ENCODE measurements at regions not wholly inside any gene's neighbourhood (a gene's known extent, or its start where the extent isn't known, plus 50 kb on each side); places are given as distances from the start of the nearest gene placed in this dataset.

DNA sequence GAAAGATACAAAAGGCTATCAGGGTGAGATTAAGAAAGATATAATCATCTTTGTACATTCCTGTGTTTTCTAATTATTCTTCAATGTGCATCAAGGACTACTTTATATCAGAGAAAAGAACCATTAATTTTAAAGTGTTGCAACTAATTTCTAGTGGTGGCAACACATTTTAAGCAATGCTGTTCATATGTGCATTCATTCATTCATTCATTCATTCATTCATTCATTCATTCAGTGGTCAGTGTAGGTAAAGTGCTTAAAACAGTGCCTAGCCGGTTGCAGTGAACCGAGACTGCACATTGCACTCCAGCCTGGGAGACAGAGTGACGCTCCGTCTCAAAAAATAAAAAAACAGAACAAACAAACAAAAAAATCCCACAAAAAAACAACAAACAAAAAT is 155.7 kb upstream of the ZNF536 start:
- no peak overlapping the region for H3K14ac ChIP-seq (ENCODE audit: insufficient read length)
- H4K20me1 ChIP-seq (replicated peaks in 1 of 2; ENCODE audit: control insufficient read depth in 1 of 2, insufficient read depth in 2 of 2, low read length in 2 of 2): no peaks in the 10 kb centered on the region
- H2BK15ac ChIP-seq (ENCODE audit: low read length): no peak overlapping the region
- H3K79me1 ChIP-seq (ENCODE audit: low read depth, low read length): no peaks in the 10 kb centered on the region
- no peak overlapping the region for H3K4me2 ChIP-seq (ENCODE audit: insufficient read depth in 1 of 2, low read depth in 2 of 2, low read length in 2 of 2)
- no peak overlapping the region for H2BK20ac ChIP-seq (ENCODE audit: low read length)
- no peak overlapping the region for H4K8ac ChIP-seq (ENCODE audit: extremely low read depth, insufficient read depth, low read length)
- no peak overlapping the region for H4K91ac ChIP-seq (replicated peaks; ENCODE audit: insufficient read length, low read length)
- no peak overlapping the region for H2AFZ ChIP-seq (ENCODE audit: low read length)
- no peak overlapping the region for H3K18ac ChIP-seq (ENCODE audit: extremely low read depth, low read length)
- no peak overlapping the region for H3K23ac ChIP-seq (ENCODE audit: insufficient read length)
- ChIA-PET CTCF (ENCODE audit: partially characterized antibody) (interaction anchor here (1.4 kb wide), 1 partner anchor 282 kb away, joined by 3 read pairs; no protein-coding TSS in a partner anchor), POLR2A (ENCODE audit: partially characterized antibody) (no interaction called here)
- H2BK12ac ChIP-seq (ENCODE audit: low read depth, low read length): no peak overlapping the region
- no peak overlapping the region for H2BK120ac ChIP-seq (replicated peaks; ENCODE audit: low read depth, low read length)
- no peaks in the 10 kb centered on the region for H3K9me3 ChIP-seq (ENCODE audit: insufficient read depth in 2 of 2, low read depth in 1 of 2, low read length in 1 of 2)
- no peak overlapping the region for H3K4me3 ChIP-seq (ENCODE audit: extremely low read depth in 1 of 4, insufficient read depth in 2 of 4, low read depth in 3 of 4, low read length in 4 of 4)
- H3K36me3 ChIP-seq (ENCODE audit: control insufficient read depth in 2 of 4, insufficient read depth in 4 of 4, low read length in 3 of 4): no peaks in the 10 kb centered on the region
- no peak for DNase-seq (ENCODE audit: low read depth in 1 of 2, low spot score in 2 of 2)
- H3K79me2 ChIP-seq (ENCODE audit: control insufficient read depth in 1 of 2, insufficient read depth in 2 of 2, low read length in 2 of 2): no peaks in the 10 kb centered on the region
- no peak overlapping the region for H3K4ac ChIP-seq (replicated peaks; ENCODE audit: insufficient read length, low read depth, low read length)
- 92% methylated on average over 4 of the region's 4 CpGs; no CpG with 5 or more reads in 1 of the 2 experiments for WGBS, 2 experiments (ENCODE audit: extremely low coverage in 1 of 2, insufficient coverage in 1 of 2, insufficient read length in 1 of 2, insufficient replicate concordance in 2 of 2, low coverage in 1 of 2, low lambda C conversion rate in 2 of 2, missing lambda C conversion rate in 1 of 2)
- H4K5ac ChIP-seq (ENCODE audit: insufficient read length, low read depth, low read length): no peak overlapping the region
- H3K56ac ChIP-seq (replicated peaks; ENCODE audit: insufficient read length, low read depth, low read length): no peak overlapping the region
- FAIRE-seq: no peak
- no peak overlapping the region for H3K9ac ChIP-seq (replicated peaks in 1 of 4; ENCODE audit: extremely low read depth in 1 of 4, low read depth in 3 of 4, low read length in 3 of 4)
- H3K27ac ChIP-seq (ENCODE audit: low read depth, low read length): no peak overlapping the region
- H3K23me2 ChIP-seq (ENCODE audit: low read depth, low read length): no peaks in the 10 kb centered on the region
- H3K4me1 ChIP-seq (replicated peaks in 1 of 4; ENCODE audit: control insufficient read depth in 3 of 4, insufficient read depth in 4 of 4, low read length in 3 of 4): peaks cover 0 to 2% (median 0%) of the 10 kb centered on the region in 4 experiments; a peak in 1 of 7 replicates
- H3K27me3 ChIP-seq (replicated peaks in 1 of 4; ENCODE audit: control insufficient read depth in 3 of 4, extremely low read depth in 1 of 4, insufficient read depth in 3 of 4, low read length in 3 of 4): no peaks in the 10 kb centered on the region; a peak in 3 of 7 replicates
- no peak overlapping the region for H2AK5ac ChIP-seq (ENCODE audit: low read depth, low read length)
- no peak overlapping the region for H2BK5ac ChIP-seq (ENCODE audit: low read depth, low read length)
- TF ChIP-seq POLR2A (IDR thresholded peaks at IDR 0.05; ENCODE audit: control extremely low read depth in 1 of 2, low read depth in 2 of 2, low read length in 2 of 2) (no peak), TAF7 (optimal IDR thresholded peaks at IDR 0.05; ENCODE audit: borderline replicate concordance, low read depth, low read length) (no peak), SP2 (IDR thresholded peaks at IDR 0.05; ENCODE audit: low read length) (no peak), SIX5 (IDR thresholded peaks at IDR 0.05; ENCODE audit: low read depth, low read length) (no peak), GABPA (IDR thresholded peaks at IDR 0.05; ENCODE audit: borderline replicate concordance, insufficient read depth, low read length) (no peak), MAFK (IDR thresholded peaks at IDR 0.05; ENCODE audit: low read depth, low read length) (no peak), CHD1 (IDR thresholded peaks at IDR 0.05; ENCODE audit: low read depth, low read length) (no peak), RXRA (IDR thresholded peaks at IDR 0.05; ENCODE audit: insufficient read depth, low read depth, low read length) (no peak), TBP (IDR thresholded peaks at IDR 0.05; ENCODE audit: low read depth, low read length) (no peak)
- TF ChIP-seq, protein P1, sequence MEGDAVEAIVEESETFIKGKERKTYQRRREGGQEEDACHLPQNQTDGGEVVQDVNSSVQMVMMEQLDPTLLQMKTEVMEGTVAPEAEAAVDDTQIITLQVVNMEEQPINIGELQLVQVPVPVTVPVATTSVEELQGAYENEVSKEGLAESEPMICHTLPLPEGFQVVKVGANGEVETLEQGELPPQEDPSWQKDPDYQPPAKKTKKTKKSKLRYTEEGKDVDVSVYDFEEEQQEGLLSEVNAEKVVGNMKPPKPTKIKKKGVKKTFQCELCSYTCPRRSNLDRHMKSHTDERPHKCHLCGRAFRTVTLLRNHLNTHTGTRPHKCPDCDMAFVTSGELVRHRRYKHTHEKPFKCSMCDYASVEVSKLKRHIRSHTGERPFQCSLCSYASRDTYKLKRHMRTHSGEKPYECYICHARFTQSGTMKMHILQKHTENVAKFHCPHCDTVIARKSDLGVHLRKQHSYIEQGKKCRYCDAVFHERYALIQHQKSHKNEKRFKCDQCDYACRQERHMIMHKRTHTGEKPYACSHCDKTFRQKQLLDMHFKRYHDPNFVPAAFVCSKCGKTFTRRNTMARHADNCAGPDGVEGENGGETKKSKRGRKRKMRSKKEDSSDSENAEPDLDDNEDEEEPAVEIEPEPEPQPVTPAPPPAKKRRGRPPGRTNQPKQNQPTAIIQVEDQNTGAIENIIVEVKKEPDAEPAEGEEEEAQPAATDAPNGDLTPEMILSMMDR (IDR thresholded peaks at IDR 0.05; ENCODE audit: control extremely low read depth in 1 of 3, insufficient read depth in 1 of 3, low read depth in 1 of 3, low read length in 3 of 3): no peak
- TF ChIP-seq, protein P2, sequence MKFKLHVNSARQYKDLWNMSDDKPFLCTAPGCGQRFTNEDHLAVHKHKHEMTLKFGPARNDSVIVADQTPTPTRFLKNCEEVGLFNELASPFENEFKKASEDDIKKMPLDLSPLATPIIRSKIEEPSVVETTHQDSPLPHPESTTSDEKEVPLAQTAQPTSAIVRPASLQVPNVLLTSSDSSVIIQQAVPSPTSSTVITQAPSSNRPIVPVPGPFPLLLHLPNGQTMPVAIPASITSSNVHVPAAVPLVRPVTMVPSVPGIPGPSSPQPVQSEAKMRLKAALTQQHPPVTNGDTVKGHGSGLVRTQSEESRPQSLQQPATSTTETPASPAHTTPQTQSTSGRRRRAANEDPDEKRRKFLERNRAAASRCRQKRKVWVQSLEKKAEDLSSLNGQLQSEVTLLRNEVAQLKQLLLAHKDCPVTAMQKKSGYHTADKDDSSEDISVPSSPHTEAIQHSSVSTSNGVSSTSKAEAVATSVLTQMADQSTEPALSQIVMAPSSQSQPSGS (IDR thresholded peaks at IDR 0.05; ENCODE audit: low read length): no peak

Data from H1 (cell line).